Tibial nerve (tissue), 3 donors: ENCODE measurements at regions not wholly inside any gene's neighbourhood (a gene's known extent, or its start where the extent isn't known, plus 50 kb on each side); places are given as distances from the start of the nearest gene placed in this dataset.

Source experiments
- POLR2A ChIP-seq, 2 donors: fragments of 450-650 bp; IDR thresholded peaks; one replicate each; pipeline ENCODE4 v1.6.1; 2017; ENCODE audit warnings: antibody characterized with exemption in 2 of 2, mild to moderate bottlenecking in 2 of 2, moderate library complexity in 2 of 2
- TF ChIP-seq, protein P1 (sequence below), 5 experiments: fragments of 200-600 bp in 3 of 5; fragments of 450-650 bp in 2 of 5; sonication (generic) in 3 of 5; IDR thresholded peaks; one replicate each; pipeline ENCODE4 v1.5.1; 2016 to 2019; ENCODE audit warnings: antibody characterized with exemption in 5 of 5, mild to moderate bottlenecking in 3 of 5, moderate library complexity in 2 of 5

DNA sequence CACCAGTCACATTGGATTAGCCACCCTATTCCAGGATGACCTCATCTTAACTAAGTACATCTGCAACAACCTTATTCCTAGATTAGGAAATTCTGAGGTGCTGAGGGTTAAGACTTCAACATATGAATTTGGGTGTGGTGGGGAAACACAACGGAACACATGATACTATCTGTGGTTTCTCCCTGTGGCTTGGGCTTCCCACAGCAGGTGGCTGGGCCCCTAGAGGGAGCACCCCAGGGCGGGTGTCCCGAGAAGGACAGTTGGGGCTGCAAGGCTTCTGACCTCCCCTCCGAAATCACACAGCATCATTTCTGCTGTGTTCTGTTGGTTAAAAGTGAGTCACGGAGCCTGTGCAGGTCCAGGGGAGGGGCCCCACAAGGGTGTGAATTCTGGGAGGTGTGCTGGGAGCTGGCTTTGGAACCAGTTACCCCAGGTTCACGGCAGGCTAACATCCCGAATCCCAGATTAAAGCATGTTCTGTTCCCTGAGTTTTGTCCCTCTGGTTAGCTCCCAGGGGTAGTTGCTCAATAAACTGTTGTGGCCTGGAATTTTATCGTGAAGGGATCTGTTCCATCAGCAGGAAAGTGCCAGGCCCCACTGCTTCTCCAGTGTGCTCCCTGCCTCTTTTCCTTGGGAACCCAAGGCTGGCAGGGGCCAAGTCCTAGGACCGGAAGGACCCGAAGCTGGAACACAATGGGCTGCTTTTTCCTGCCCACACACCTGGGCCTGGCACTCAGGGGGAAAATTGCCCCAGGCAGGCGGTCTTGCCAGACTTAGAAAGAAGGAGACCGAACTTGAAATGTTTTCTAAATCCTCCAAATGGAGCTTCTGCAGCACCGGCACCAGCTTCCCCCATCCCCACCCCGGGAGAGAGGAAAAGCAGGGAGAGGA, 154.0 kb upstream of the WNT4 start:
- TF ChIP-seq, protein P1, sequence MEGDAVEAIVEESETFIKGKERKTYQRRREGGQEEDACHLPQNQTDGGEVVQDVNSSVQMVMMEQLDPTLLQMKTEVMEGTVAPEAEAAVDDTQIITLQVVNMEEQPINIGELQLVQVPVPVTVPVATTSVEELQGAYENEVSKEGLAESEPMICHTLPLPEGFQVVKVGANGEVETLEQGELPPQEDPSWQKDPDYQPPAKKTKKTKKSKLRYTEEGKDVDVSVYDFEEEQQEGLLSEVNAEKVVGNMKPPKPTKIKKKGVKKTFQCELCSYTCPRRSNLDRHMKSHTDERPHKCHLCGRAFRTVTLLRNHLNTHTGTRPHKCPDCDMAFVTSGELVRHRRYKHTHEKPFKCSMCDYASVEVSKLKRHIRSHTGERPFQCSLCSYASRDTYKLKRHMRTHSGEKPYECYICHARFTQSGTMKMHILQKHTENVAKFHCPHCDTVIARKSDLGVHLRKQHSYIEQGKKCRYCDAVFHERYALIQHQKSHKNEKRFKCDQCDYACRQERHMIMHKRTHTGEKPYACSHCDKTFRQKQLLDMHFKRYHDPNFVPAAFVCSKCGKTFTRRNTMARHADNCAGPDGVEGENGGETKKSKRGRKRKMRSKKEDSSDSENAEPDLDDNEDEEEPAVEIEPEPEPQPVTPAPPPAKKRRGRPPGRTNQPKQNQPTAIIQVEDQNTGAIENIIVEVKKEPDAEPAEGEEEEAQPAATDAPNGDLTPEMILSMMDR (IDR thresholded peaks at IDR 0.05) = no peak
- no peak for TF ChIP-seq POLR2A (IDR thresholded peaks at IDR 0.05)
